CD4-positive, alpha-beta T cell (primary cell): ENCODE measurements at regions not wholly inside any gene's neighbourhood (a gene's known extent, or its start where the extent isn't known, plus 50 kb on each side); places are given as distances from the start of the nearest gene placed in this dataset.

Source experiments
- ATAC-seq: fragments of 200-7000 bp; cut with Tn5 transposase; one replicate; pipeline ENCODE4 v1.10.0; 2022; ENCODE audit warnings: mild to moderate bottlenecking; ENCODE audit not compliant: poor library complexity
- CTCF ChIA-PET: fragments of 350-600 bp; sonication (Branson Sonifier 250); formaldehyde crosslinking; loops from one replicate; lab custom pipeline; 2021; ENCODE audit warnings: antibody characterized with exemption, inconsistent platforms; lab: Charles Lee
- POLR2A ChIA-PET: fragments of 350-600 bp; sonication (Branson Sonifier 250); formaldehyde crosslinking; loops from one replicate; lab custom pipeline; 2021; ENCODE audit warnings: antibody characterized with exemption, inconsistent platforms; lab: Charles Lee
- DNase-seq, 14 experiments: peaks; one replicate each; pipeline ENCODE4 v3.0.0-alpha.2; 2013 to 2020; ENCODE audit warnings: mixed read lengths in 2 of 14
- H3K27ac ChIP-seq, 2 donors: one replicate each; pipeline versions ENCODE4 v1.5.1 to v1.7.0; 2013; ENCODE audit warnings: low read length in 2 of 2, low read depth in 1 of 2, mild to moderate bottlenecking in 1 of 2
- H3K27me3 ChIP-seq, 2 experiments: 1 replicate in 1 of 2; 2 replicates in 1 of 2; pipeline versions ENCODE4 v1.6.1 to v1.7.0; 2013; ENCODE audit warnings: low read length in 2 of 2, control low read depth in 1 of 2, mild to moderate bottlenecking in 1 of 2, moderate library complexity in 1 of 2; ENCODE audit not compliant: insufficient read depth in 2 of 2, control insufficient read depth in 1 of 2
- H3K36me3 ChIP-seq: one replicate; pipeline ENCODE4 v1.6.1; 2013; ENCODE audit warnings: low read length, control low read depth; ENCODE audit not compliant: insufficient read depth
- H3K4me1 ChIP-seq: one replicate; pipeline ENCODE4 v1.6.1; 2013; ENCODE audit warnings: low read length, control low read depth; ENCODE audit not compliant: insufficient read depth
- H3K4me3 ChIP-seq: one replicate; pipeline ENCODE4 v1.5.1; 2013; ENCODE audit warnings: mild to moderate bottlenecking, low read length, moderate library complexity
- H3K9me3 ChIP-seq, 2 experiments: 1 replicate in 1 of 2; 2 replicates in 1 of 2; pipeline versions ENCODE4 v1.6.1 to v1.7.0; 2013; ENCODE audit warnings: low read length in 2 of 2, mild to moderate bottlenecking in 2 of 2, control low read depth in 1 of 2, moderate library complexity in 1 of 2; ENCODE audit not compliant: control insufficient read depth in 1 of 2, insufficient read depth in 1 of 2
- H3K27ac Mint-ChIP-seq: one replicate; pipeline ENCODE4 v1.8.0; 2020; ENCODE audit warnings: mixed read lengths
- H3K27me3 Mint-ChIP-seq: one replicate; pipeline ENCODE4 v1.8.0; 2021; ENCODE audit warnings: mixed read lengths
- H3K36me3 Mint-ChIP-seq: one replicate; pipeline ENCODE4 v1.8.0; 2021; ENCODE audit warnings: low read depth, mixed read lengths
- H3K4me1 Mint-ChIP-seq: one replicate; pipeline ENCODE4 v1.8.0; 2021; ENCODE audit warnings: low read depth, mixed read lengths
- H3K4me3 Mint-ChIP-seq: one replicate; pipeline ENCODE4 v1.8.0; 2020; ENCODE audit warnings: mild to moderate bottlenecking, mixed read lengths
- H3K9me3 Mint-ChIP-seq: one replicate; pipeline ENCODE4 v1.8.0; 2020; ENCODE audit warnings: mixed read lengths
- CTCF ChIP-seq: fragments of 200-600 bp; IDR thresholded peaks from one replicate; pipeline ENCODE4 v1.8.0; 2022; ENCODE audit warnings: antibody characterized with exemption, mild to moderate bottlenecking
- intact Hi-C, 2 experiments: fragments of 100-400 bp; cut with DNase I in 1 of 2; cut with micrococcal nuclease in 1 of 2; formaldehyde crosslinking; loops; one replicate each; pipeline versions ENCODE4 v1.15.1 to v1.9.0; 2023 to 2025; cut with DNase I, micrococcal nuclease

GRCh38 chr1:95180371-95180770, 53.6 kb upstream of the RWDD3 start:
- H3K4me1 ChIP-seq, result no peaks in the 10 kb centered on the region
- ATAC-seq (no peak), DNase-seq (no peak)
- ChIA-PET CTCF (no interaction called here), POLR2A (no interaction called here)
- H3K27me3 ChIP-seq, result no peaks in the 10 kb centered on the region
- H3K36me3 Mint-ChIP-seq, result no peaks in the 10 kb centered on the region
- peaks cover 2% of the 10 kb centered on the region for H3K27me3 Mint-ChIP-seq
- H3K4me1 Mint-ChIP-seq, result no peaks in the 10 kb centered on the region
- no peak overlapping the region for H3K27ac Mint-ChIP-seq
- intact Hi-C loops, result no loop called here
- H3K4me3 ChIP-seq, result no peak overlapping the region
- H3K4me3 Mint-ChIP-seq, result no peak overlapping the region
- no peak for TF ChIP-seq CTCF
- no peak overlapping the region for H3K27ac ChIP-seq
- H3K9me3 ChIP-seq, result no peaks in the 10 kb centered on the region
- no peaks in the 10 kb centered on the region for H3K9me3 Mint-ChIP-seq
- no peaks in the 10 kb centered on the region for H3K36me3 ChIP-seq

GRCh38 chr1:95181096-95181495, 52.9 kb upstream of the RWDD3 start:
- ChIA-PET CTCF (interaction anchor here (1.5 kb wide), 1 partner anchor 14 kb away, joined by 3 read pairs; no protein-coding TSS in a partner anchor), POLR2A (no interaction called here)
- no peak for ATAC-seq
- H3K27ac ChIP-seq, result no peak overlapping the region
- Mint-ChIP-seq H3K4me1 (no peaks in the 10 kb centered on the region), H3K9me3 (no peaks in the 10 kb centered on the region), H3K4me3 (no peak overlapping the region), H3K27me3 (peaks cover 8% of the 10 kb centered on the region), H3K36me3 (no peaks in the 10 kb centered on the region), H3K27ac (no peak overlapping the region)
- H3K9me3 ChIP-seq, result no peaks in the 10 kb centered on the region
- TF ChIP-seq CTCF, result no peak
- H3K27me3 ChIP-seq, result no peaks in the 10 kb centered on the region
- H3K36me3 ChIP-seq, result no peaks in the 10 kb centered on the region
- no peak overlapping the region for H3K4me3 ChIP-seq
- H3K4me1 ChIP-seq, result no peaks in the 10 kb centered on the region
- intact Hi-C loops, result no loop called here
- no peak for DNase-seq

GRCh38 chr1:95183952-95184351, 50.1 kb upstream of the RWDD3 start:
- POLR2A ChIA-PET, result no interaction called here
- Mint-ChIP-seq H3K27me3 (peaks cover 19% of the 10 kb centered on the region), H3K9me3 (no peaks in the 10 kb centered on the region), H3K36me3 (no peaks in the 10 kb centered on the region), H3K4me1 (no peaks in the 10 kb centered on the region), H3K4me3 (no peak overlapping the region), H3K27ac (no peak overlapping the region)
- CTCF ChIA-PET, result no interaction called here
- intact Hi-C loops, result no loop called here
- DNase-seq (no peak), ATAC-seq (no peak)
- Histone ChIP-seq H3K4me1 (no peaks in the 10 kb centered on the region), H3K36me3 (no peaks in the 10 kb centered on the region), H3K27ac (no peak overlapping the region), H3K9me3 (no peaks in the 10 kb centered on the region), H3K27me3 (no peaks in the 10 kb centered on the region), H3K4me3 (no peak overlapping the region)
- no peak for TF ChIP-seq CTCF
